22Rv1 (cell line): ENCODE measurements at regions not wholly inside any gene's neighbourhood (a gene's known extent, or its start where the extent isn't known, plus 50 kb on each side); places are given as distances from the start of the nearest gene placed in this dataset.

Experiments
- H3K27ac ChIP-seq: fragments of 450-650 bp; 2 replicates; pipeline ENCODE4 v1.5.1; 2017
- ZFX ChIP-seq: fragments of 450-650 bp; IDR thresholded peaks from 2 replicates; pipeline ENCODE4 v1.6.1; 2017; ENCODE audit warnings: antibody characterized with exemption, borderline replicate concordance
- TF ChIP-seq, protein P1 (sequence below): fragments of 450-650 bp; IDR thresholded peaks from 2 replicates; pipeline ENCODE4 v1.5.1; 2017; ENCODE audit warnings: mild to moderate bottlenecking

DNA sequence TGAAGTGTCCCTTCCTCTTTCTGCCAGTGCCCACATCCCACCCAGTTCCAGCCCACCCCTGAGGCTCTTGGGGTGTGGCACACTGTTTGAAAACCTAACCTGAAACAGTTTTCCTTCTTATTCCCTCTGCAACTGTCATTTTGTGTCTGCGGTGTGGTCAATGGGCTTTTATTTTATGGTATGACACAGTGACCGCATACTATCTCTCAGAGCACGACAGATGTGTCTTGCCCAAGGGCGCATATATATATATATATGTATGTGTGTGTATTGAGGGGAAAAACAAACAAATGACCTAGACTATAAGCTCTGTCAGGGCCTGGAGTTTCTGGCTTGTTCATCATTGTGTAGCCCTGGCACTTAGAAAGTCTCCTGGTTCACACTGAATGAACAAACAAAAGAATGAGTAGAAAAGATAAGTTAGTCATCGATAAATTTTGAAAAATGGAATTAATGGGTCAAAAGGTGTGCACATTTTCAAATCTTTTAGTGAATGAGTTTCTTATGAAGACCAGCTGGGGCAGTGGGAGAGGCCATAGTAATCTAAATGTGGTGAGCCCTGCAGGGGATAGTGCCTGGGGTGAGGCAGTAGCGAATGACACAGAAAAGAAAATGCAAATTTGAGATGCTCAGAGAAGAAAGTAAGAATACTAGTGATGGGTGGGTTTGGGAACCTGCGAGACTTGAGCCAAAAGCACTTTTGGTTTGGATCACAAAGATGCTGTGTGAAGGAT, 198.4 kb downstream of the SNX10 start:
- H3K27ac ChIP-seq: no peak overlapping the region
- TF ChIP-seq ZFX: no peak
- TF ChIP-seq, protein P1, sequence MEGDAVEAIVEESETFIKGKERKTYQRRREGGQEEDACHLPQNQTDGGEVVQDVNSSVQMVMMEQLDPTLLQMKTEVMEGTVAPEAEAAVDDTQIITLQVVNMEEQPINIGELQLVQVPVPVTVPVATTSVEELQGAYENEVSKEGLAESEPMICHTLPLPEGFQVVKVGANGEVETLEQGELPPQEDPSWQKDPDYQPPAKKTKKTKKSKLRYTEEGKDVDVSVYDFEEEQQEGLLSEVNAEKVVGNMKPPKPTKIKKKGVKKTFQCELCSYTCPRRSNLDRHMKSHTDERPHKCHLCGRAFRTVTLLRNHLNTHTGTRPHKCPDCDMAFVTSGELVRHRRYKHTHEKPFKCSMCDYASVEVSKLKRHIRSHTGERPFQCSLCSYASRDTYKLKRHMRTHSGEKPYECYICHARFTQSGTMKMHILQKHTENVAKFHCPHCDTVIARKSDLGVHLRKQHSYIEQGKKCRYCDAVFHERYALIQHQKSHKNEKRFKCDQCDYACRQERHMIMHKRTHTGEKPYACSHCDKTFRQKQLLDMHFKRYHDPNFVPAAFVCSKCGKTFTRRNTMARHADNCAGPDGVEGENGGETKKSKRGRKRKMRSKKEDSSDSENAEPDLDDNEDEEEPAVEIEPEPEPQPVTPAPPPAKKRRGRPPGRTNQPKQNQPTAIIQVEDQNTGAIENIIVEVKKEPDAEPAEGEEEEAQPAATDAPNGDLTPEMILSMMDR: no peak

- H3K27ac ChIP-seq: no peak overlapping the region
- TF ChIP-seq, protein P1: no peak
- no peak for TF ChIP-seq ZFX
Observed at GRCh38 chr7:26490640-26491624, 199.3 kb downstream of the SNX10 start.

- no peak overlapping the region for H3K27ac ChIP-seq
- TF ChIP-seq ZFX: no peak
- TF ChIP-seq, protein P1: no peak
Observed at GRCh38 chr7:26492816-26493215, 201.2 kb downstream of the SNX10 start.

DNA sequence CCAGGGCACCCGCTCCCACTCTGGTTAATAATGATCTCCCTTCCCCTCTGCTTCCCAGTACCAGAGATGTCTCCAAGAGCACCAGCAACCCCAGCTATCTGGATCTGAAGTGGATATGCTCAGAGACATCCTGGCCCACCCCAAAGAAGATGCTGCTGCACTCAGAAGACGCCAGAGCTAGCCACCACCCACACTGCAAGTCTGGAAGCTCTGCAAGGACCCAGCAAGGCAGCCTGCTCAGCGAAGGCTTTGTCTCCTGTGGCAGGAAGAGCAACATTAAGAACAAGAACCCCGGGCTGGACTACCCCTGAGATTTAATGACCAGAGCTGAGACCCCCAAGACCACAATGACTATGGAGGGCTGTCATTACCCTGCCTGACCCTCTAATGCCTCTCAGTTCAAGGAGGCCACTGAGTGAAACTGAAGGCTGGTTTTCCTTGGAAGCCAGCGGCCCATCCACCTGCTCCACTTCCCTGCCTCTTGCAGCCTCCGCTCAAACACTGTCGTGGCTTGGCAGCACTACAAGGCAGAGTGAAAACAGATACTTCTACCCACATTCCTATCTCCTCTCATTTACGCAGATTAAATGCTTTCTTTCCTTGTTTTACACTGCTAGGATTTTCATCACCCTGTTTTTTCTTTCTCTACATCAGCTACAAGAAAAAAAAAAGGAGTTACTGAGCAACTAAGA, 202.2 kb downstream of the SNX10 start:
- TF ChIP-seq ZFX: no peak
- TF ChIP-seq, protein P1: no peak

GRCh38 chr7:26495569-26495968, 203.9 kb downstream of the SNX10 start:
- TF ChIP-seq, protein P1: no peak
- TF ChIP-seq ZFX: no peak
- H3K27ac ChIP-seq: no peak overlapping the region

More for the DNA sequence above, 202.2 kb downstream of the SNX10 start:
- H3K27ac ChIP-seq: no peak overlapping the region

DNA sequence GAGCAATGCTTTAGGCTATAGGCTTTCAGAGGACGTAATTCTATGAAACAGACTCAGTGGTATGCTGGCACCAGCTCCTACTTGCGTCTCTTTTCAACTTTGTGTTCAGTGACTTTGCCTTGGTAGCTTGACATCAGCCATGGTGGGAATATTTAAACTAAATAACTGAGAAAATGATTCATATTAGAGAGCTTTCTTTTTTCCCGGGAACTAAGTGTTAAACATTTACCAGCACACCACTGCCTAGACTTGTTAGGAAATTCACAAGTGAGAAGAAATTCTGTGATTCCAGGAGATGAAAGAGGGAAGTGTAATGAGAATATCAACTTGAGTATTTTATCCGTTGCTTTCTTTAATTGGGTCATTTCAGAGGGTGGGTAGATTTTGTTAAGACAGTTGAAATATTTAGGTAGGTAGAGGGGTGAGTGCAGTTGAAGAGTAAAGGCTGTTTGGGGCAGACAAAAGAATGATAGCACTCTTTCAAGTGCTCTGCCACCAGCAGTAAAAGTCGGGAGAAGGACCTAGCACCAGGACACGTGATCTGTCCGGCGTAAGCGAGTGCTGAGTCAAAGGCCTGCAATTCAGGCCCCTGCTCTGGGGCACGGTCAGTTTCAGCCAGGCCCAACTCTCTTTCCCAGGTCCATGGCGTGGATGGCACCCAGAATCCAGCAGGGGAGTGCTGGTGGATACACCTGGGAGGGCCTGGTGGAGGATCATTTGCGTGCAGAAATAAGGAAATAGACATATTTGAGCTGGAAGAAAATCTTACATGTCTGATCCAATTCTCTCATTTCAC, 206.3 kb downstream of the SNX10 start:
- H3K27ac ChIP-seq: no peak overlapping the region
- TF ChIP-seq, protein P1: no peak
- TF ChIP-seq ZFX: no peak
